ENCODE measurements at regions not wholly inside any gene's neighbourhood (a gene's known extent, or its start where the extent isn't known, plus 50 kb on each side); places are given as distances from the start of the nearest gene placed in this dataset.

- Histone ChIP-seq H3K4me3 (ENCODE audit: low read length) (peak overlapping the region; percentile 55), H3K27ac (ENCODE audit: low read length) (no peak overlapping the region), H3K36me3 (ENCODE audit: control insufficient read depth, low read depth, low read length) (no peaks in the 10 kb centered on the region), H3K27me3 (ENCODE audit: control insufficient read depth, insufficient read depth, low read length) (peaks cover 47% of the 10 kb centered on the region), H3K9ac (ENCODE audit: low read length) (no peak overlapping the region), H3K9me3 (ENCODE audit: control insufficient read depth, low read depth, low read length) (no peaks in the 10 kb centered on the region), H3K4me1 (ENCODE audit: control insufficient read depth, low read depth, low read length) (no peaks in the 10 kb centered on the region)
Measured at GRCh38 chr12:100715976-100716944, 78.3 kb upstream of the ANO4 start.

GRCh38 chr12:100716945-100717732, 77.4 kb upstream of the ANO4 start:
- H3K9ac ChIP-seq (ENCODE audit: low read length): no peak overlapping the region
- H3K27me3 ChIP-seq (ENCODE audit: control insufficient read depth, insufficient read depth, low read length): peaks cover 47% of the 10 kb centered on the region
- H3K9me3 ChIP-seq (ENCODE audit: control insufficient read depth, low read depth, low read length): no peaks in the 10 kb centered on the region
- H3K36me3 ChIP-seq (ENCODE audit: control insufficient read depth, low read depth, low read length): no peaks in the 10 kb centered on the region
- no peaks in the 10 kb centered on the region for H3K4me1 ChIP-seq (ENCODE audit: control insufficient read depth, low read depth, low read length)
- peak overlapping the region; percentile 55 for H3K4me3 ChIP-seq (ENCODE audit: low read length)
- H3K27ac ChIP-seq (ENCODE audit: low read length): no peak overlapping the region

GRCh38 chr12:100717733-100718067, 76.9 kb upstream of the ANO4 start:
- peak overlapping the region; percentile 55 for H3K4me3 ChIP-seq (ENCODE audit: low read length)
- no peak overlapping the region for H3K27ac ChIP-seq (ENCODE audit: low read length)
- H3K27me3 ChIP-seq (ENCODE audit: control insufficient read depth, insufficient read depth, low read length): peaks cover 47% of the 10 kb centered on the region
- H3K9me3 ChIP-seq (ENCODE audit: control insufficient read depth, low read depth, low read length): no peaks in the 10 kb centered on the region
- H3K9ac ChIP-seq (ENCODE audit: low read length): no peak overlapping the region
- no peaks in the 10 kb centered on the region for H3K36me3 ChIP-seq (ENCODE audit: control insufficient read depth, low read depth, low read length)
- H3K4me1 ChIP-seq (ENCODE audit: control insufficient read depth, low read depth, low read length): no peaks in the 10 kb centered on the region

- Histone ChIP-seq H3K4me1 (ENCODE audit: control insufficient read depth, low read depth, low read length) (no peaks in the 10 kb centered on the region), H3K9ac (ENCODE audit: low read length) (no peak overlapping the region), H3K27ac (ENCODE audit: low read length) (no peak overlapping the region), H3K27me3 (ENCODE audit: control insufficient read depth, insufficient read depth, low read length) (peaks cover 47% of the 10 kb centered on the region), H3K36me3 (ENCODE audit: control insufficient read depth, low read depth, low read length) (no peaks in the 10 kb centered on the region), H3K4me3 (ENCODE audit: low read length) (no peak overlapping the region), H3K9me3 (ENCODE audit: control insufficient read depth, low read depth, low read length) (no peaks in the 10 kb centered on the region)
Measured at GRCh38 chr12:100718187-100718586, 76.4 kb upstream of the ANO4 start.

GRCh38 chr12:100720016-100720654, 74.4 kb upstream of the ANO4 start:
- Histone ChIP-seq H3K9ac (ENCODE audit: low read length) (no peak overlapping the region), H3K9me3 (ENCODE audit: control insufficient read depth, low read depth, low read length) (no peaks in the 10 kb centered on the region), H3K27me3 (ENCODE audit: control insufficient read depth, insufficient read depth, low read length) (peaks cover 47% of the 10 kb centered on the region), H3K27ac (ENCODE audit: low read length) (no peak overlapping the region), H3K36me3 (ENCODE audit: control insufficient read depth, low read depth, low read length) (no peaks in the 10 kb centered on the region), H3K4me1 (ENCODE audit: control insufficient read depth, low read depth, low read length) (no peaks in the 10 kb centered on the region), H3K4me3 (ENCODE audit: low read length) (no peak overlapping the region)

- H3K36me3 ChIP-seq (ENCODE audit: control insufficient read depth, low read depth, low read length): no peaks in the 10 kb centered on the region
- no peaks in the 10 kb centered on the region for H3K9me3 ChIP-seq (ENCODE audit: control insufficient read depth, low read depth, low read length)
- H3K4me1 ChIP-seq (ENCODE audit: control insufficient read depth, low read depth, low read length): no peaks in the 10 kb centered on the region
- peaks cover 37% of the 10 kb centered on the region for H3K27me3 ChIP-seq (ENCODE audit: control insufficient read depth, insufficient read depth, low read length)
- H3K9ac ChIP-seq (ENCODE audit: low read length): no peak overlapping the region
- no peak overlapping the region for H3K4me3 ChIP-seq (ENCODE audit: low read length)
- no peak overlapping the region for H3K27ac ChIP-seq (ENCODE audit: low read length)
Measured at GRCh38 chr12:100721169-100721568, 73.4 kb upstream of the ANO4 start.

- no peak overlapping the region for H3K4me3 ChIP-seq (ENCODE audit: low read length)
- no peaks in the 10 kb centered on the region for H3K9me3 ChIP-seq (ENCODE audit: control insufficient read depth, low read depth, low read length)
- no peak overlapping the region for H3K9ac ChIP-seq (ENCODE audit: low read length)
- H3K27ac ChIP-seq (ENCODE audit: low read length): no peak overlapping the region
- peaks cover 8% of the 10 kb centered on the region for H3K27me3 ChIP-seq (ENCODE audit: control insufficient read depth, insufficient read depth, low read length)
- H3K4me1 ChIP-seq (ENCODE audit: control insufficient read depth, low read depth, low read length): no peaks in the 10 kb centered on the region
- H3K36me3 ChIP-seq (ENCODE audit: control insufficient read depth, low read depth, low read length): no peaks in the 10 kb centered on the region
Measured at GRCh38 chr12:100724071-100724470, 70.5 kb upstream of the ANO4 start.

GRCh38 chr12:100733817-100734593, 60.6 kb upstream of the ANO4 start:
- Histone ChIP-seq H3K9me3 (ENCODE audit: control insufficient read depth, low read depth, low read length) (no peaks in the 10 kb centered on the region), H3K9ac (ENCODE audit: low read length) (no peak overlapping the region), H3K36me3 (ENCODE audit: control insufficient read depth, low read depth, low read length) (no peaks in the 10 kb centered on the region), H3K4me1 (ENCODE audit: control insufficient read depth, low read depth, low read length) (no peaks in the 10 kb centered on the region), H3K27me3 (ENCODE audit: control insufficient read depth, insufficient read depth, low read length) (no peaks in the 10 kb centered on the region), H3K4me3 (ENCODE audit: low read length) (no peak overlapping the region), H3K27ac (ENCODE audit: low read length) (no peak overlapping the region)

- H3K36me3 ChIP-seq (ENCODE audit: control insufficient read depth, low read depth, low read length): no peaks in the 10 kb centered on the region
- no peak overlapping the region for H3K9ac ChIP-seq (ENCODE audit: low read length)
- H3K4me1 ChIP-seq (ENCODE audit: control insufficient read depth, low read depth, low read length): no peaks in the 10 kb centered on the region
- no peak overlapping the region for H3K27ac ChIP-seq (ENCODE audit: low read length)
- no peaks in the 10 kb centered on the region for H3K27me3 ChIP-seq (ENCODE audit: control insufficient read depth, insufficient read depth, low read length)
- no peaks in the 10 kb centered on the region for H3K9me3 ChIP-seq (ENCODE audit: control insufficient read depth, low read depth, low read length)
- no peak overlapping the region for H3K4me3 ChIP-seq (ENCODE audit: low read length)
Measured at GRCh38 chr12:100737168-100737567, 57.4 kb upstream of the ANO4 start.

GRCh38 chr12:100738086-100738485, 56.5 kb upstream of the ANO4 start:
- no peak overlapping the region for H3K27ac ChIP-seq (ENCODE audit: low read length)
- H3K9ac ChIP-seq (ENCODE audit: low read length): no peak overlapping the region
- no peaks in the 10 kb centered on the region for H3K4me1 ChIP-seq (ENCODE audit: control insufficient read depth, low read depth, low read length)
- H3K9me3 ChIP-seq (ENCODE audit: control insufficient read depth, low read depth, low read length): no peaks in the 10 kb centered on the region
- H3K36me3 ChIP-seq (ENCODE audit: control insufficient read depth, low read depth, low read length): no peaks in the 10 kb centered on the region
- H3K27me3 ChIP-seq (ENCODE audit: control insufficient read depth, insufficient read depth, low read length): no peaks in the 10 kb centered on the region
- no peak overlapping the region for H3K4me3 ChIP-seq (ENCODE audit: low read length)

All from iPS-18a (cell line).